Right atrium auricular region (tissue), 2 donors: ENCODE measurements at regions not wholly inside any gene's neighbourhood (a gene's known extent, or its start where the extent isn't known, plus 50 kb on each side); places are given as distances from the start of the nearest gene placed in this dataset.

Experiments
- DNase-seq: peaks from one replicate; pipeline ENCODE4 v3.0.0-alpha.2; 2019; ENCODE audit warnings: low spot score
- H3K27ac ChIP-seq, 2 donors: fragments of 200-600 bp; sonication (generic); 1 replicate in 1 of 2; 2 replicates in 1 of 2; pipeline ENCODE4 v1.5.1; 2016 to 2019
- H3K27me3 ChIP-seq, 2 donors: fragments of 200-600 bp; sonication (generic); one replicate each; pipeline versions ENCODE4 v1.5.1 to v1.6.0; 2017 to 2019
- H3K36me3 ChIP-seq: fragments of 200-600 bp; sonication (generic); one replicate; pipeline ENCODE4 v1.5.1; 2016
- H3K4me1 ChIP-seq, 2 donors: fragments of 200-600 bp; sonication (generic); one replicate each; pipeline versions ENCODE4 v1.5.1 to v1.6.0; 2017 to 2019
- H3K4me3 ChIP-seq, 2 donors: fragments of 200-600 bp; sonication (generic); 1 replicate in 1 of 2; 2 replicates in 1 of 2; pipeline ENCODE4 v1.5.1; 2017 to 2019; ENCODE audit warnings: mild to moderate bottlenecking in 1 of 2, moderate library complexity in 1 of 2
- H3K9me3 ChIP-seq, 2 donors: fragments of 200-600 bp; sonication (generic); one replicate each; pipeline ENCODE4 v1.5.1; 2019
- CTCF ChIP-seq, 2 donors: fragments of 200-600 bp; sonication (generic); IDR thresholded peaks; one replicate each; pipeline ENCODE4 v1.5.1; 2019; ENCODE audit warnings: antibody characterized with exemption in 2 of 2

- DNase-seq = no peak
- H3K9me3 ChIP-seq = no peaks in the 10 kb centered on the region
- H3K36me3 ChIP-seq = no peaks in the 10 kb centered on the region
- no peak overlapping the region for H3K4me3 ChIP-seq
- H3K27me3 ChIP-seq = no peaks in the 10 kb centered on the region
- no peak overlapping the region for H3K27ac ChIP-seq
- H3K4me1 ChIP-seq = no peaks in the 10 kb centered on the region
- TF ChIP-seq CTCF (IDR thresholded peaks at IDR 0.05) = no peak
Measured at GRCh38 chr2:228703152-228703551, 521.7 kb upstream of the SPHKAP start.

- no peaks in the 10 kb centered on the region for H3K9me3 ChIP-seq
- no peak for DNase-seq
- no peak for TF ChIP-seq CTCF (IDR thresholded peaks at IDR 0.05)
- H3K4me3 ChIP-seq = no peak overlapping the region
- no peaks in the 10 kb centered on the region for H3K27me3 ChIP-seq
- H3K27ac ChIP-seq = no peak overlapping the region
- H3K36me3 ChIP-seq = no peaks in the 10 kb centered on the region
- H3K4me1 ChIP-seq = no peaks in the 10 kb centered on the region
Measured at GRCh38 chr2:228701506-228701905, 520.0 kb upstream of the SPHKAP start.

- H3K36me3 ChIP-seq = no peaks in the 10 kb centered on the region
- no peaks in the 10 kb centered on the region for H3K27me3 ChIP-seq
- no peak for TF ChIP-seq CTCF (IDR thresholded peaks at IDR 0.05)
- H3K4me3 ChIP-seq = no peak overlapping the region
- DNase-seq = no peak
- no peaks in the 10 kb centered on the region for H3K4me1 ChIP-seq
- no peaks in the 10 kb centered on the region for H3K9me3 ChIP-seq
- H3K27ac ChIP-seq = no peak overlapping the region
Measured at GRCh38 chr2:228700638-228701037, 519.2 kb upstream of the SPHKAP start.

- no peak for TF ChIP-seq CTCF (IDR thresholded peaks at IDR 0.05)
- H3K4me1 ChIP-seq = no peaks in the 10 kb centered on the region
- no peaks in the 10 kb centered on the region for H3K27me3 ChIP-seq
- H3K4me3 ChIP-seq = no peak overlapping the region
- H3K27ac ChIP-seq = no peak overlapping the region
- H3K36me3 ChIP-seq = no peaks in the 10 kb centered on the region
- H3K9me3 ChIP-seq = no peaks in the 10 kb centered on the region
- DNase-seq = no peak
Measured at GRCh38 chr2:228699888-228700287, 518.4 kb upstream of the SPHKAP start.

GRCh38 chr2:228699400-228699799, 517.9 kb upstream of the SPHKAP start:
- H3K27me3 ChIP-seq = no peaks in the 10 kb centered on the region
- no peaks in the 10 kb centered on the region for H3K4me1 ChIP-seq
- no peak overlapping the region for H3K4me3 ChIP-seq
- H3K9me3 ChIP-seq = no peaks in the 10 kb centered on the region
- no peak overlapping the region for H3K27ac ChIP-seq
- no peaks in the 10 kb centered on the region for H3K36me3 ChIP-seq
- no peak for DNase-seq
- TF ChIP-seq CTCF (IDR thresholded peaks at IDR 0.05) = peak; percentile 32 to 55

GRCh38 chr2:228698963-228699362, 517.5 kb upstream of the SPHKAP start:
- no peak for TF ChIP-seq CTCF (IDR thresholded peaks at IDR 0.05)

More at GRCh38 chr2:228698963-228699362, 517.5 kb upstream of the SPHKAP start:
- Histone ChIP-seq H3K4me3 (no peak overlapping the region), H3K9me3 (no peaks in the 10 kb centered on the region), H3K36me3 (no peaks in the 10 kb centered on the region), H3K27me3 (no peaks in the 10 kb centered on the region), H3K4me1 (no peaks in the 10 kb centered on the region), H3K27ac (no peak overlapping the region)
- DNase-seq = no peak
